ENCODE measurements at regions not wholly inside any gene's neighbourhood (a gene's known extent, or its start where the extent isn't known, plus 50 kb on each side); places are given as distances from the start of the nearest gene placed in this dataset.

DNA sequence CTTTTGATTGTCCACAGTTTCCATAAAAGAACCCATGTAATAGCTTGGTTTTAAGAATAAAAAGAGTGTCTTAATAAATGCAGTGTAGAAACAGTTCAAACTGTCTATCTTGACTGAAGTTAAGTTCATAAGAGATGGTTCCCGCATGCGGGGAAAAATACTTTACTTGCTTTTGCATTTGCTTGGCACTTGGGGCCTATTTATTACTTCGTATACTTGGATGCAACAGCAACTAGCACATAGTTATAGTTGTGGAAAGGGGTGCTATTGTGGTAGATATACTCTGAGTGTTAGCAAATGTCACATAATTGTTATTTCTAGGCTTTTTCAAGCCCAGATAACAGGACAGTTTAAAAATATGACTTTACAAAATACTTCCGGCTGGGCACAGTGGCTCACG, 97.7 kb upstream of the HMGCLL1 start:
- intact Hi-C loops (cut with micrococcal nuclease): no loop called here
- no peak for ATAC-seq
- Histone ChIP-seq H3K4me2 (ENCODE audit: low read length) (no peak overlapping the region), H3K9me3 (ENCODE audit: control insufficient read depth in 1 of 2, insufficient read depth in 1 of 2, low read depth in 1 of 2, low read length in 2 of 2) (no peaks in the 10 kb centered on the region), H4K20me1 (ENCODE audit: insufficient read depth) (no peaks in the 10 kb centered on the region), H3K27ac (ENCODE audit: low read depth, low read length) (no peak overlapping the region), H3K9me2 (ENCODE audit: insufficient read depth) (no peaks in the 10 kb centered on the region), H3K27me3 (ENCODE audit: insufficient read depth, low read length) (peaks cover 30% of the 10 kb centered on the region), H3K36me3 (ENCODE audit: control insufficient read depth in 1 of 2, insufficient read depth in 2 of 2, low read length in 2 of 2) (no peaks in the 10 kb centered on the region), H2AFZ (ENCODE audit: low read depth, low read length, poor library complexity, severe bottlenecking) (no peak overlapping the region), H3K4me1 (ENCODE audit: control insufficient read depth in 1 of 2, insufficient read depth in 2 of 2, low read length in 2 of 2) (no peaks in the 10 kb centered on the region), H3K79me2 (ENCODE audit: insufficient read depth, low read length) (no peaks in the 10 kb centered on the region), H3K9ac (ENCODE audit: low read length) (no peak overlapping the region), H3K4me3 (replicated peaks in 1 of 2; ENCODE audit: low read depth in 1 of 2, low read length in 2 of 2) (no peak overlapping the region)
- CTCF ChIA-PET: no interaction called here
- POLR2A ChIA-PET: no interaction called here
- TF ChIP-seq EZH2 (IDR thresholded peaks at IDR 0.05): no peak
- no peak for TF ChIP-seq CBX3 (IDR thresholded peaks at IDR 0.05; ENCODE audit: low read depth)
- TF ChIP-seq, protein P1, sequence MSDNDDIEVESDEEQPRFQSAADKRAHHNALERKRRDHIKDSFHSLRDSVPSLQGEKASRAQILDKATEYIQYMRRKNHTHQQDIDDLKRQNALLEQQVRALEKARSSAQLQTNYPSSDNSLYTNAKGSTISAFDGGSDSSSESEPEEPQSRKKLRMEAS (IDR thresholded peaks at IDR 0.05): no peak
- no peak for TF ChIP-seq ELF1 (IDR thresholded peaks at IDR 0.05; ENCODE audit: borderline replicate concordance, low read depth)
- TF ChIP-seq, protein P2, sequence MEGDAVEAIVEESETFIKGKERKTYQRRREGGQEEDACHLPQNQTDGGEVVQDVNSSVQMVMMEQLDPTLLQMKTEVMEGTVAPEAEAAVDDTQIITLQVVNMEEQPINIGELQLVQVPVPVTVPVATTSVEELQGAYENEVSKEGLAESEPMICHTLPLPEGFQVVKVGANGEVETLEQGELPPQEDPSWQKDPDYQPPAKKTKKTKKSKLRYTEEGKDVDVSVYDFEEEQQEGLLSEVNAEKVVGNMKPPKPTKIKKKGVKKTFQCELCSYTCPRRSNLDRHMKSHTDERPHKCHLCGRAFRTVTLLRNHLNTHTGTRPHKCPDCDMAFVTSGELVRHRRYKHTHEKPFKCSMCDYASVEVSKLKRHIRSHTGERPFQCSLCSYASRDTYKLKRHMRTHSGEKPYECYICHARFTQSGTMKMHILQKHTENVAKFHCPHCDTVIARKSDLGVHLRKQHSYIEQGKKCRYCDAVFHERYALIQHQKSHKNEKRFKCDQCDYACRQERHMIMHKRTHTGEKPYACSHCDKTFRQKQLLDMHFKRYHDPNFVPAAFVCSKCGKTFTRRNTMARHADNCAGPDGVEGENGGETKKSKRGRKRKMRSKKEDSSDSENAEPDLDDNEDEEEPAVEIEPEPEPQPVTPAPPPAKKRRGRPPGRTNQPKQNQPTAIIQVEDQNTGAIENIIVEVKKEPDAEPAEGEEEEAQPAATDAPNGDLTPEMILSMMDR (IDR thresholded peaks at IDR 0.05 in 2 of 3, conservative IDR thresholded peaks at IDR 0.05 in 1 of 3; ENCODE audit: borderline replicate concordance in 1 of 3, insufficient read depth in 1 of 3, low read depth in 2 of 3, low read length in 2 of 3): no peak
- no peak for TF ChIP-seq TCF7L2 (IDR thresholded peaks at IDR 0.05; ENCODE audit: borderline replicate concordance, extremely low read depth, insufficient read depth, insufficient read length)
- TF ChIP-seq ZNF274 (IDR thresholded peaks at IDR 0.05; ENCODE audit: low read depth, low read length): no peak
- no peak for TF ChIP-seq EGR1 (IDR thresholded peaks at IDR 0.05; ENCODE audit: low read depth)
- BruUV-seq (replicated peaks): no TSS peak
- no peak for DNase-seq (ENCODE audit: low read depth, low spot score)
- RAD21 ChIA-PET (ENCODE audit: low non-redundant PET in 1 of 2, low total read pairs in 2 of 2, uncharacterized antibody in 2 of 2, unreplicated experiment in 2 of 2): no interaction called here

DNA sequence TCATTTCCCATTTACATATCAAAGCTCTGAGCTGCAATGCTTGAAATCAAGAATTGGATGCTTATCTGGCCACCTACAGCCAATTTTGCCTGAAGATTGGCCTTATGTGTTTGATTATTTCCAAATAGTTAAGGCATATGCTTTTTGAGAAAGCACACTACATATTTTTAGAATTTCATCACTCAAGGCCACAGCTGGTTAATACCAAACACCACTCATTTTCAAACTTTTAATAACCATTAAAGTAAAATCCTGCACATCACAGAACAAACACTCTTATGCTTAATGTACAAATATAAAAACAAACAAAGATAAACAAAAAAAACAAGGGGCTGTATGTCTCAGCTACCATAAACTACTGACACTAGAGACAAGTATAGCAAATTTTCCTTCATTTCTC, 96.9 kb upstream of the HMGCLL1 start:
- BruUV-seq (replicated peaks): no TSS peak
- POLR2A ChIA-PET: no interaction called here
- no peak for DNase-seq (ENCODE audit: low read depth, low spot score)
- H3K4me2 ChIP-seq (ENCODE audit: low read length): no peak overlapping the region
- no peak overlapping the region for H3K27ac ChIP-seq (ENCODE audit: low read depth, low read length)
- RAD21 ChIA-PET (ENCODE audit: low non-redundant PET in 1 of 2, low total read pairs in 2 of 2, uncharacterized antibody in 2 of 2, unreplicated experiment in 2 of 2): no interaction called here
- CTCF ChIA-PET: no interaction called here
- no peaks in the 10 kb centered on the region for H3K79me2 ChIP-seq (ENCODE audit: insufficient read depth, low read length)
- no peaks in the 10 kb centered on the region for H3K9me3 ChIP-seq (ENCODE audit: control insufficient read depth in 1 of 2, insufficient read depth in 1 of 2, low read depth in 1 of 2, low read length in 2 of 2)
- ATAC-seq: no peak
- no peak for TF ChIP-seq ZFX (IDR thresholded peaks at IDR 0.05)
- TF ChIP-seq FOSL1 (IDR thresholded peaks at IDR 0.05; ENCODE audit: low read depth): no peak
- no peak for TF ChIP-seq TCF7L2 (IDR thresholded peaks at IDR 0.05; ENCODE audit: borderline replicate concordance, extremely low read depth, insufficient read depth, insufficient read length)
- TF ChIP-seq, protein P1 (IDR thresholded peaks at IDR 0.05): no peak
- TF ChIP-seq EZH2phosphoT487 (IDR thresholded peaks at IDR 0.05; ENCODE audit: borderline replicate concordance): no peak
- no peak for TF ChIP-seq SIN3A (IDR thresholded peaks at IDR 0.05; ENCODE audit: low read depth)
- TF ChIP-seq SRF (IDR thresholded peaks at IDR 0.05; ENCODE audit: low read depth): no peak
- TF ChIP-seq POLR2AphosphoS5 (IDR thresholded peaks at IDR 0.05; ENCODE audit: low read depth, low read length): no peak
- TF ChIP-seq SP1 (IDR thresholded peaks at IDR 0.05; ENCODE audit: low read depth): no peak
- peaks cover 32% of the 10 kb centered on the region for H3K27me3 ChIP-seq (ENCODE audit: insufficient read depth, low read length)
- no peak overlapping the region for H3K9ac ChIP-seq (ENCODE audit: low read length)
- H4K20me1 ChIP-seq (ENCODE audit: insufficient read depth): no peaks in the 10 kb centered on the region
- H3K4me1 ChIP-seq (ENCODE audit: control insufficient read depth in 1 of 2, insufficient read depth in 2 of 2, low read length in 2 of 2): no peaks in the 10 kb centered on the region
- H2AFZ ChIP-seq (ENCODE audit: low read depth, low read length, poor library complexity, severe bottlenecking): no peak overlapping the region
- intact Hi-C loops (cut with micrococcal nuclease): no loop called here
- H3K4me3 ChIP-seq (replicated peaks in 1 of 2; ENCODE audit: low read depth in 1 of 2, low read length in 2 of 2): no peak overlapping the region
- H3K36me3 ChIP-seq (ENCODE audit: control insufficient read depth in 1 of 2, insufficient read depth in 2 of 2, low read length in 2 of 2): no peaks in the 10 kb centered on the region
- no peaks in the 10 kb centered on the region for H3K9me2 ChIP-seq (ENCODE audit: insufficient read depth)
